PC-3 (cell line): ENCODE measurements at regions not wholly inside any gene's neighbourhood (a gene's known extent, or its start where the extent isn't known, plus 50 kb on each side); places are given as distances from the start of the nearest gene placed in this dataset.

Experiments used
- ATAC-seq: fragments of 200-7000 bp; cut with Tn5 transposase; 2 replicates; pipeline ENCODE4 v1.9.1; 2020; ENCODE audit warnings: mild to moderate bottlenecking, moderate library complexity
- BruUV-seq: library from RNA; stranded (reverse); fragments of 400-500 nt; replicated peaks from 2 replicates; lab custom pipeline; 2021; lab: Mats Ljungman, UMichigan
- CTCF ChIA-PET: fragments of 300-600 bp; sonication (Branson Sonifier 250); formaldehyde crosslinking; loops from one replicate; lab custom pipeline; 2022; ENCODE audit warnings: antibody characterized with exemption; lab: Charles Lee
- POLR2A ChIA-PET: fragments of 300-600 bp; sonication (Branson Sonifier 250); formaldehyde crosslinking; loops from one replicate; lab custom pipeline; 2022; ENCODE audit warnings: antibody characterized with exemption; ENCODE audit not compliant: unreplicated experiment; lab: Charles Lee
- DNase-seq: peaks from one replicate; pipeline ENCODE4 v3.0.0-alpha.2; 2015
- H2AFZ ChIP-seq: fragments of 300-600 bp; sonication (generic); 2 replicates; pipeline ENCODE4 v1.6.0; 2016; ENCODE audit warnings: antibody characterized with exemption, low read length
- H3F3A ChIP-seq: fragments of 300-600 bp; sonication (generic); one replicate; pipeline ENCODE4 v1.6.0; 2017; ENCODE audit warnings: antibody characterized with exemption, low read length, control low read depth, mild to moderate bottlenecking; ENCODE audit not compliant: unreplicated experiment
- H3K27ac ChIP-seq: fragments of 300-600 bp; sonication (generic); 2 replicates; pipeline ENCODE4 v1.5.1; 2016; ENCODE audit warnings: mild to moderate bottlenecking, low read length
- H3K27me3 ChIP-seq: fragments of 300-600 bp; sonication (generic); 2 replicates; pipeline ENCODE4 v1.6.1; 2016; ENCODE audit warnings: low read length, mixed read lengths
- H3K36me3 ChIP-seq: fragments of 300-600 bp; sonication (generic); 2 replicates; pipeline ENCODE4 v1.6.1; 2016; ENCODE audit warnings: low read depth, mixed run types, low read length, mixed read lengths
- H3K4me1 ChIP-seq: fragments of 300-600 bp; sonication (generic); 2 replicates; pipeline ENCODE4 v1.5.1; 2016; ENCODE audit warnings: low read length; ENCODE audit not compliant: insufficient read depth
- H3K4me2 ChIP-seq: fragments of 300-600 bp; sonication (generic); 2 replicates; pipeline ENCODE4 v1.6.0; 2016; ENCODE audit warnings: low read length
- H3K4me3 ChIP-seq: fragments of 300-600 bp; sonication (generic); 2 replicates; pipeline ENCODE4 v1.5.1; 2016; ENCODE audit warnings: mild to moderate bottlenecking, low read length, mixed read lengths
- H3K79me2 ChIP-seq: fragments of 300-600 bp; sonication (generic); 2 replicates; pipeline ENCODE4 v1.6.1; 2017; ENCODE audit warnings: low read length, mixed read lengths
- H3K9ac ChIP-seq: fragments of 300-600 bp; sonication (generic); 2 replicates; pipeline ENCODE4 v1.6.0; 2016; ENCODE audit warnings: mild to moderate bottlenecking, low read length
- H3K9me2 ChIP-seq: fragments of 300-600 bp; sonication (generic); replicated peaks from 2 replicates; pipeline ENCODE4 v1.6.1; 2016; ENCODE audit warnings: mixed run types, low read length, mixed read lengths
- H3K9me3 ChIP-seq: fragments of 300-600 bp; sonication (generic); 2 replicates; pipeline ENCODE4 v1.6.1; 2016; ENCODE audit warnings: low read length, mixed read lengths
- H4K20me1 ChIP-seq: fragments of 300-600 bp; sonication (generic); 2 replicates; pipeline ENCODE4 v1.6.1; 2016; ENCODE audit warnings: low read length, mixed read lengths
- EZH2 ChIP-seq: fragments of 300-600 bp; sonication (generic); IDR thresholded peaks from one replicate; pipeline ENCODE4 v1.6.1; 2017; ENCODE audit warnings: antibody characterized with exemption, mild to moderate bottlenecking, low read length; ENCODE audit not compliant: unreplicated experiment
- EZH2phosphoT487 ChIP-seq: fragments of 300-600 bp; sonication (generic); IDR thresholded peaks from 2 replicates; pipeline ENCODE4 v1.6.1; 2018; ENCODE audit warnings: mild to moderate bottlenecking, antibody characterized with exemption, low read length, borderline replicate concordance
- intact Hi-C: fragments of 100-400 bp; cut with micrococcal nuclease; formaldehyde crosslinking; loops from 2 replicates; pipeline ENCODE4 v1.9.0; 2023
- TF ChIP-seq, protein P1 (sequence below): fragments of 300-600 bp; sonication (generic); conservative IDR thresholded peaks from 2 replicates; pipeline ENCODE4 v1.5.1; 2017; ENCODE audit warnings: antibody characterized with exemption, low read depth, mild to moderate bottlenecking, low read length

DNA sequence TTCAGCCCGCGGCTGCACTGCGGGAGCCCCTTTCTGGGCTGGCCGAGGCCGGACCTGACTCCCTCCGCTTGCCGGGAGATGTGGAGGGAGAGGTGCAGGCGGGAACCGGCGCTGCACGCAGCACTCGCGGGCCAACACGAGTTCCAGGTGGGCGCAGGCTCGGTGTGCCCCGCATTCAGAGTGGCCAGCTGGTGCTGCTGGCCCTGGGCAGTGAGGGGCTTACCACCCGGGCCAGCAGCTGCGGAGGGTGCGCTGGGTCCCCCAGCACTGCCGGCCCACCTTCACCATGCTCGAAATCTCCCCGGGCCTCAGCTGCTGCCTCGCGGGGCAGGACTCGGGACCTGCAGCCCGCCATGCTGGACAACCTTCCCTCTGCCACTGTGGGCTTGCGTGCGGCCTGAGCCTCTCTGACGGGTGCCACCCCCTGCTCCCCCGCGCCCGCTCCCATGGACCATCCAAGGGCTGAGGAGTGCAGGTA lies 733.5 kb upstream of the CCDC54 start:
- ChIA-PET POLR2A (no interaction called here), CTCF (no interaction called here)
- Histone ChIP-seq H3K9me2 (no peaks in the 10 kb centered on the region), H4K20me1 (no peaks in the 10 kb centered on the region), H3F3A (no peaks in the 10 kb centered on the region), H2AFZ (no peak overlapping the region), H3K4me1 (no peaks in the 10 kb centered on the region), H3K4me2 (no peak overlapping the region), H3K27me3 (no peaks in the 10 kb centered on the region), H3K36me3 (no peaks in the 10 kb centered on the region), H3K79me2 (no peaks in the 10 kb centered on the region), H3K27ac (no peak overlapping the region), H3K9ac (no peak overlapping the region), H3K9me3 (no peaks in the 10 kb centered on the region), H3K4me3 (no peak overlapping the region)
- ATAC-seq (no peak), DNase-seq (no peak)
- TF ChIP-seq, protein P1, sequence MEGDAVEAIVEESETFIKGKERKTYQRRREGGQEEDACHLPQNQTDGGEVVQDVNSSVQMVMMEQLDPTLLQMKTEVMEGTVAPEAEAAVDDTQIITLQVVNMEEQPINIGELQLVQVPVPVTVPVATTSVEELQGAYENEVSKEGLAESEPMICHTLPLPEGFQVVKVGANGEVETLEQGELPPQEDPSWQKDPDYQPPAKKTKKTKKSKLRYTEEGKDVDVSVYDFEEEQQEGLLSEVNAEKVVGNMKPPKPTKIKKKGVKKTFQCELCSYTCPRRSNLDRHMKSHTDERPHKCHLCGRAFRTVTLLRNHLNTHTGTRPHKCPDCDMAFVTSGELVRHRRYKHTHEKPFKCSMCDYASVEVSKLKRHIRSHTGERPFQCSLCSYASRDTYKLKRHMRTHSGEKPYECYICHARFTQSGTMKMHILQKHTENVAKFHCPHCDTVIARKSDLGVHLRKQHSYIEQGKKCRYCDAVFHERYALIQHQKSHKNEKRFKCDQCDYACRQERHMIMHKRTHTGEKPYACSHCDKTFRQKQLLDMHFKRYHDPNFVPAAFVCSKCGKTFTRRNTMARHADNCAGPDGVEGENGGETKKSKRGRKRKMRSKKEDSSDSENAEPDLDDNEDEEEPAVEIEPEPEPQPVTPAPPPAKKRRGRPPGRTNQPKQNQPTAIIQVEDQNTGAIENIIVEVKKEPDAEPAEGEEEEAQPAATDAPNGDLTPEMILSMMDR = no peak
- no peak for TF ChIP-seq EZH2
- TF ChIP-seq EZH2phosphoT487 = no peak
- intact Hi-C loops = no loop called here
- no TSS peak for BruUV-seq

DNA sequence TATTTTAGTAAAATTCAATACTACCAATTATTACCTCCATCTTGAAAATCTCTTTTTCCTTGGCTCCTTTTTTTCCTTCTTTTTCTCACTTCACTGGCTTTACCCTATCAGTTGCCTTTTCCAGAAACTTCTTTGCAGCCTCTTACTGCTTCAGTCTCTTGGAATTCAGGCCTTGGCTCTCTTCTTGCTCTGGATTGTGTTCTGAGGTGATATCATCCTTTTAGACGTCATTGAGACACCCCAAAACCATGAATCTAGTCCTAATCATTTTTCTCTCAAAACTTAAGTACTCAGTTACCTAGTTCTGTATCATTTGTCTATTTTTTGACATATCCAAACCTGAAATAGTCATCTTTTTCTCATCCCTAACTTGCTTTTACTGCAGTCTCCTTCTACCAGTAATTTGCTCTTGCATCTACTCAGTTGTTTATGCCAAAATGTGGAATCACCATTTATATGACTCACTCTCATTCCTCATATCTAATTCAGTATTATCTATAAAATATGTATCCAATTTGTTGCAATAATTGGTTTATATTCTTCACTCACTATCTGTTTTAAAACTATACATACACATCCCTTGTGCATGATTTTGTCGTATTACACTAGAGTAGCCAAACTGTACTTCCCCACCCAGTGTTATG lies 703.2 kb upstream of the CCDC54 start:
- TF ChIP-seq, protein P1 = no peak
- TF ChIP-seq EZH2 = no peak
- no peak for TF ChIP-seq EZH2phosphoT487
- Histone ChIP-seq H3K27ac (no peak overlapping the region), H2AFZ (no peak overlapping the region), H3K36me3 (no peaks in the 10 kb centered on the region), H3F3A (no peaks in the 10 kb centered on the region), H3K9me2 (0 out of 2 replicates have a peak, but pooled peaks cover 3% of the 10 kb centered on the region), H3K27me3 (no peaks in the 10 kb centered on the region), H3K4me1 (no peaks in the 10 kb centered on the region), H3K79me2 (no peaks in the 10 kb centered on the region), H3K4me3 (no peak overlapping the region), H3K9me3 (no peaks in the 10 kb centered on the region), H3K9ac (no peak overlapping the region), H3K4me2 (no peak overlapping the region), H4K20me1 (no peaks in the 10 kb centered on the region)
- CTCF ChIA-PET = no interaction called here
- BruUV-seq = no TSS peak
- ATAC-seq (no peak), DNase-seq (no peak)
- POLR2A ChIA-PET = no interaction called here
- intact Hi-C loops = no loop called here

DNA sequence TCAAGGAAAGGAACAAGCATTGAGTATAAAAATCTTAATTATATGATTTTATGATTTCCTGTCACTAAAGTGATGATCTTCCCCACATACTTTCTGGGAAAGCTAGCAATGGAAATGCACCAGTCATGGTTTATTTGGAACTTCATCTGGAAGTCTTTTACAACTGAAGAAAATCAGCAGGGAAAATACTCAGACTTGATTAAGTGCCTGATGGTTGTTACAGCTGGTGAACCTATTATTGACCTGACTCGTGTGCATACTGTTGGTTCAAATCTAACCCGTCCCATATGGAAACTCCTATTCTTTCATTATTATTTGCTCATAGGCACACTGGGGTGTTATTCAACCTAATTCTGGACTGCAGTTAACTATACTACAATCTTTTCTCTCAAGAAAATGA lies 701.8 kb upstream of the CCDC54 start:
- intact Hi-C loops = no loop called here
- Histone ChIP-seq H3K27ac (no peak overlapping the region), H2AFZ (no peak overlapping the region)

More for the DNA sequence above, 701.8 kb upstream of the CCDC54 start:
- DNase-seq (no peak), ATAC-seq (no peak)
- Histone ChIP-seq H3K4me3 (no peak overlapping the region), H4K20me1 (no peaks in the 10 kb centered on the region), H3K27me3 (no peaks in the 10 kb centered on the region), H3K4me2 (no peak overlapping the region), H3F3A (no peaks in the 10 kb centered on the region), H3K36me3 (no peaks in the 10 kb centered on the region), H3K9me2 (0 out of 2 replicates have a peak, but pooled peaks cover 3% of the 10 kb centered on the region), H3K4me1 (no peaks in the 10 kb centered on the region), H3K79me2 (no peaks in the 10 kb centered on the region), H3K9me3 (no peaks in the 10 kb centered on the region), H3K9ac (no peak overlapping the region)
- BruUV-seq = no TSS peak
- ChIA-PET POLR2A (no interaction called here), CTCF (no interaction called here)
- TF ChIP-seq EZH2phosphoT487 (no peak), EZH2 (no peak)
- TF ChIP-seq, protein P1 = no peak
